Ovary (tissue), 7 donors: ENCODE measurements at regions not wholly inside any gene's neighbourhood (a gene's known extent, or its start where the extent isn't known, plus 50 kb on each side); places are given as distances from the start of the nearest gene placed in this dataset.

Experiments used
- DNase-seq, 5 donors: peaks; one replicate each; pipeline ENCODE4 v3.0.0-alpha.2; 2019 to 2020
- H3K27ac ChIP-seq, 2 donors: fragments of 200-600 bp; one replicate each; pipeline versions ENCODE4 v1.5.1 to v1.8.0; 2019 to 2022
- H3K27me3 ChIP-seq: fragments of 200-600 bp; one replicate; pipeline ENCODE4 v1.8.0; 2022
- H3K36me3 ChIP-seq: fragments of 200-600 bp; sonication (generic); one replicate; pipeline ENCODE4 v1.5.1; 2019
- H3K4me1 ChIP-seq: one replicate; pipeline ENCODE4 v1.8.1; 2013; ENCODE audit warnings: mild to moderate bottlenecking, moderate library complexity; ENCODE audit not compliant: insufficient read depth
- H3K4me3 ChIP-seq: fragments of 200-600 bp; sonication (generic); one replicate; pipeline ENCODE4 v1.5.1; 2017
- H3K9me3 ChIP-seq, 2 donors: fragments of 200-600 bp in 1 of 2; sonication (generic) in 1 of 2; one replicate each; pipeline versions ENCODE4 v1.5.1 to v1.8.1; 2013 to 2019; ENCODE audit warnings: mild to moderate bottlenecking in 1 of 2, moderate library complexity in 1 of 2
- CTCF ChIP-seq, 3 donors: fragments of 450-650 bp in 2 of 3; fragments of 200-600 bp in 1 of 3; IDR thresholded peaks; one replicate each; pipeline versions ENCODE4 v1.5.1 to v1.8.0; 2016 to 2022; ENCODE audit warnings: antibody characterized with exemption in 3 of 3, mild to moderate bottlenecking in 1 of 3
- EP300 ChIP-seq: sonication (generic); formaldehyde crosslinking; IDR thresholded peaks from one replicate; pipeline ENCODE4 v1.6.1; 2017; ENCODE audit warnings: antibody characterized with exemption
- POLR2A ChIP-seq: fragments of 450-650 bp; IDR thresholded peaks from one replicate; pipeline ENCODE4 v1.6.1; 2017; ENCODE audit warnings: antibody characterized with exemption, mild to moderate bottlenecking, moderate library complexity
- WGBS, 3 donors: extraction: QIAGEN DNeasy Blood & Tissue Kit in 1 of 3; methylation state at CpG; one replicate each; pipeline versions ENCODE4 v1.1.5 to v1.1.7; 2013 to 2017; 5-methylcytosine and 5-hydroxymethylcytosine counted together
- intact Hi-C, 4 donors: fragments of 100-400 bp; cut with DNase I; formaldehyde crosslinking; loops; one replicate each; pipeline versions ENCODE4 v1.11.0 to v1.15.1; 2022 to 2023
- donor health status: DM: no; HTN: no; CAD: no; lungs with moderate emphysema.
- donor health status: DM: no; HTN: no; CAD: no.
- donor health status: Bipolar disorder and iron deficiency.
- donor health status: DM: no; HTN: no; CAD: no.
- donor health status: DM: yes; HTN: yes; CAD: no.

- WGBS, 3 donors = 70 to 82% (median 74%) methylated on average over 7 of the region's 7 CpGs
- intact Hi-C loops = no loop called here
- H3K4me3 ChIP-seq = no peak overlapping the region
Measured at GRCh38 chr2:175864137-175864850, 137.8 kb downstream of the LNPK start.

GRCh38 chr2:175861958-175862357, 140.1 kb downstream of the LNPK start:
- Histone ChIP-seq H3K4me1 (no peaks in the 10 kb centered on the region), H3K9me3 (no peaks in the 10 kb centered on the region), H3K27me3 (no peaks in the 10 kb centered on the region), H3K4me3 (no peak overlapping the region), H3K27ac (no peak overlapping the region), H3K36me3 (no peaks in the 10 kb centered on the region)
- intact Hi-C loops = no loop called here
- TF ChIP-seq POLR2A = no peak
- no peak for TF ChIP-seq CTCF (IDR thresholded peaks at IDR 0.05)
- TF ChIP-seq EP300 = no peak
- DNase-seq = no peak
- WGBS, 3 donors = 49 to 57% (median 56%) methylated on average over 2 of the region's 2 CpGs

More at GRCh38 chr2:175864137-175864850, 137.8 kb downstream of the LNPK start:
- Histone ChIP-seq H3K36me3 (no peaks in the 10 kb centered on the region), H3K27me3 (no peaks in the 10 kb centered on the region), H3K4me1 (no peaks in the 10 kb centered on the region), H3K27ac (no peak overlapping the region), H3K9me3 (no peaks in the 10 kb centered on the region)
- TF ChIP-seq EP300 = no peak
- TF ChIP-seq CTCF (IDR thresholded peaks at IDR 0.05) = no peak
- TF ChIP-seq POLR2A = no peak
- DNase-seq = no peak

GRCh38 chr2:175855794-175856453, 146.1 kb downstream of the LNPK start:
- Histone ChIP-seq H3K27me3 (no peaks in the 10 kb centered on the region), H3K27ac (no peak overlapping the region), H3K9me3 (no peaks in the 10 kb centered on the region), H3K4me1 (no peaks in the 10 kb centered on the region), H3K4me3 (no peak overlapping the region), H3K36me3 (no peaks in the 10 kb centered on the region)
- intact Hi-C loops = no loop called here
- DNase-seq = no peak
- 49 to 57% (median 51%) methylated on average over 4 of the region's 4 CpGs for WGBS, 3 donors
- TF ChIP-seq EP300 = no peak
- no peak for TF ChIP-seq CTCF (IDR thresholded peaks at IDR 0.05)
- no peak for TF ChIP-seq POLR2A

GRCh38 chr2:175855236-175855635, 146.8 kb downstream of the LNPK start:
- H3K27me3 ChIP-seq = no peaks in the 10 kb centered on the region
- H3K4me1 ChIP-seq = no peaks in the 10 kb centered on the region
- no peaks in the 10 kb centered on the region for H3K36me3 ChIP-seq
- TF ChIP-seq CTCF (IDR thresholded peaks at IDR 0.05) (no peak), POLR2A (no peak), EP300 (no peak)
- WGBS, 3 donors = 74 to 79% (median 77%) methylated on average over 4 of the region's 4 CpGs
- H3K4me3 ChIP-seq = no peak overlapping the region
- intact Hi-C loops = no loop called here
- H3K9me3 ChIP-seq = no peaks in the 10 kb centered on the region
- no peak for DNase-seq
- no peak overlapping the region for H3K27ac ChIP-seq
